ENCODE measurements at regions not wholly inside any gene's neighbourhood (a gene's known extent, or its start where the extent isn't known, plus 50 kb on each side); places are given as distances from the start of the nearest gene placed in this dataset.

- no peak for TF ChIP-seq JUND (IDR thresholded peaks at IDR 0.05; ENCODE audit: low read depth)
- in situ Hi-C loops (cut with HindIII; ENCODE audit: low pct_unique_long_range_greater_than_20kb, low sequenced_read_pairs) = no loop called here
- no peak for DNase-seq (ENCODE audit: low read depth in 1 of 2, low spot score in 1 of 2)
Observed at GRCh38 chr20:51148941-51149340, 126.0 kb upstream of the KCNG1 start.

- no peak for TF ChIP-seq JUND (IDR thresholded peaks at IDR 0.05; ENCODE audit: low read depth)
- in situ Hi-C loops (cut with HindIII; ENCODE audit: low pct_unique_long_range_greater_than_20kb, low sequenced_read_pairs) = no loop called here
- DNase-seq (ENCODE audit: low read depth in 1 of 2, low spot score in 1 of 2) = no peak
Observed at GRCh38 chr20:51144476-51144875, 121.6 kb upstream of the KCNG1 start.

GRCh38 chr20:51143652-51144051 is 120.7 kb upstream of the KCNG1 start:
- no peak for TF ChIP-seq JUND (IDR thresholded peaks at IDR 0.05; ENCODE audit: low read depth)
- no peak for DNase-seq (ENCODE audit: low read depth in 1 of 2, low spot score in 1 of 2)
- in situ Hi-C loops (cut with HindIII; ENCODE audit: low pct_unique_long_range_greater_than_20kb, low sequenced_read_pairs) = no loop called here

GRCh38 chr20:51142448-51142847 is 119.5 kb upstream of the KCNG1 start:
- peak; percentile 41 to 83 for DNase-seq (ENCODE audit: low read depth in 1 of 2, low spot score in 1 of 2)
- in situ Hi-C loops (cut with HindIII; ENCODE audit: low pct_unique_long_range_greater_than_20kb, low sequenced_read_pairs) = no loop called here
- TF ChIP-seq JUND (IDR thresholded peaks at IDR 0.05; ENCODE audit: low read depth) = no peak

- no peak for TF ChIP-seq JUND (IDR thresholded peaks at IDR 0.05; ENCODE audit: low read depth)
- in situ Hi-C loops (cut with HindIII; ENCODE audit: low pct_unique_long_range_greater_than_20kb, low sequenced_read_pairs) = no loop called here
- DNase-seq (ENCODE audit: low read depth in 1 of 2, low spot score in 1 of 2) = no peak
Observed at GRCh38 chr20:51140671-51141070, 117.8 kb upstream of the KCNG1 start.

- DNase-seq (ENCODE audit: low read depth in 1 of 2, low spot score in 1 of 2) = no peak
- no peak for TF ChIP-seq JUND (IDR thresholded peaks at IDR 0.05; ENCODE audit: low read depth)
- in situ Hi-C loops (cut with HindIII; ENCODE audit: low pct_unique_long_range_greater_than_20kb, low sequenced_read_pairs) = no loop called here
Observed at GRCh38 chr20:51139891-51140290, 117.0 kb upstream of the KCNG1 start.

GRCh38 chr20:51138576-51138975 is 115.7 kb upstream of the KCNG1 start:
- no peak for DNase-seq (ENCODE audit: low read depth in 1 of 2, low spot score in 1 of 2)
- no peak for TF ChIP-seq JUND (IDR thresholded peaks at IDR 0.05; ENCODE audit: low read depth)
- in situ Hi-C loops (cut with HindIII; ENCODE audit: low pct_unique_long_range_greater_than_20kb, low sequenced_read_pairs) = no loop called here

GRCh38 chr20:51137461-51137860 is 114.6 kb upstream of the KCNG1 start:
- no peak for TF ChIP-seq JUND (IDR thresholded peaks at IDR 0.05; ENCODE audit: low read depth)
- no peak for DNase-seq (ENCODE audit: low read depth in 1 of 2, low spot score in 1 of 2)
- in situ Hi-C loops (cut with HindIII; ENCODE audit: low pct_unique_long_range_greater_than_20kb, low sequenced_read_pairs) = no loop called here

GRCh38 chr20:51135926-51136715 is 113.2 kb upstream of the KCNG1 start:
- no peak for TF ChIP-seq JUND (IDR thresholded peaks at IDR 0.05; ENCODE audit: low read depth)
- in situ Hi-C loops (cut with HindIII; ENCODE audit: low pct_unique_long_range_greater_than_20kb, low sequenced_read_pairs) = no loop called here
- DNase-seq (ENCODE audit: low read depth in 1 of 2, low spot score in 1 of 2) = no peak

GRCh38 chr20:51134405-51134804 is 111.5 kb upstream of the KCNG1 start:
- in situ Hi-C loops (cut with HindIII; ENCODE audit: low pct_unique_long_range_greater_than_20kb, low sequenced_read_pairs) = no loop called here
- DNase-seq (ENCODE audit: low read depth in 1 of 2, low spot score in 1 of 2) = no peak
- TF ChIP-seq JUND (IDR thresholded peaks at IDR 0.05; ENCODE audit: low read depth) = no peak

GRCh38 chr20:51132279-51132678 is 109.4 kb upstream of the KCNG1 start:
- DNase-seq (ENCODE audit: low read depth in 1 of 2, low spot score in 1 of 2) = no peak
- in situ Hi-C loops (cut with HindIII; ENCODE audit: low pct_unique_long_range_greater_than_20kb, low sequenced_read_pairs) = no loop called here
- no peak for TF ChIP-seq JUND (IDR thresholded peaks at IDR 0.05; ENCODE audit: low read depth)

- in situ Hi-C loops (cut with HindIII; ENCODE audit: low pct_unique_long_range_greater_than_20kb, low sequenced_read_pairs) = no loop called here
- TF ChIP-seq JUND (IDR thresholded peaks at IDR 0.05; ENCODE audit: low read depth) = no peak
- no peak for DNase-seq (ENCODE audit: low read depth in 1 of 2, low spot score in 1 of 2)
Observed at GRCh38 chr20:51131811-51132210, 108.9 kb upstream of the KCNG1 start.

GRCh38 chr20:51129147-51129776 is 106.4 kb upstream of the KCNG1 start:
- no peak for TF ChIP-seq JUND (IDR thresholded peaks at IDR 0.05; ENCODE audit: low read depth)
- in situ Hi-C loops (cut with HindIII; ENCODE audit: low pct_unique_long_range_greater_than_20kb, low sequenced_read_pairs) = no loop called here
- DNase-seq (ENCODE audit: low read depth in 1 of 2, low spot score in 1 of 2) = no peak
